ENCODE measurements at regions not wholly inside any gene's neighbourhood (a gene's known extent, or its start where the extent isn't known, plus 50 kb on each side); places are given as distances from the start of the nearest gene placed in this dataset.
"Not testable (repeated sequence)": the region's sequence is repeated elsewhere in the genome, so short reads cannot be mapped to it uniquely, and the experiment has no call there.

- no peaks in the 10 kb centered on the region for H3F3A ChIP-seq (ENCODE audit: insufficient read depth)
- no peak overlapping the region for H3K9ac ChIP-seq (ENCODE audit: low read length)
These were observed 499.8 kb downstream of the PID1 start for GRCh38 chr2:228771315-228771714.

GRCh38 chr2:228768818-228769217, 502.3 kb downstream of the PID1 start:
- H3K4me3 ChIP-seq (ENCODE audit: insufficient read depth, low read length, poor library complexity, severe bottlenecking): no peak overlapping the region
- no peak overlapping the region for H3K9ac ChIP-seq (ENCODE audit: low read length)
- no peaks in the 10 kb centered on the region for H3K9me3 ChIP-seq (ENCODE audit: insufficient read depth, low read length)
- no peaks in the 10 kb centered on the region for H3F3A ChIP-seq (ENCODE audit: insufficient read depth)
- H3K27me3 ChIP-seq (ENCODE audit: low read length): no peaks in the 10 kb centered on the region
- no peaks in the 10 kb centered on the region for H4K20me1 ChIP-seq (ENCODE audit: low read depth, low read length)
- H3K4me2 ChIP-seq (ENCODE audit: low read depth, low read length, poor library complexity, severe bottlenecking): no peak overlapping the region
- no peak overlapping the region for H3K27ac ChIP-seq (ENCODE audit: low read depth, low read length)
- H3K79me2 ChIP-seq (ENCODE audit: insufficient read depth, low read length): no peaks in the 10 kb centered on the region
- H2AFZ ChIP-seq (ENCODE audit: low read depth, low read length, severe bottlenecking): no peak overlapping the region
- no peaks in the 10 kb centered on the region for H3K36me3 ChIP-seq (ENCODE audit: low read length)
- no peaks in the 10 kb centered on the region for H3K9me2 ChIP-seq (replicated peaks; ENCODE audit: insufficient read depth, low read length)
- TF ChIP-seq CTCF (IDR thresholded peaks at IDR 0.05; ENCODE audit: insufficient read depth, low read length, poor library complexity, severe bottlenecking) (no peak), EZH2phosphoT487 (conservative IDR thresholded peaks at IDR 0.05; ENCODE audit: low read length) (no peak)

More at GRCh38 chr2:228771315-228771714, 499.8 kb downstream of the PID1 start:
- no peaks in the 10 kb centered on the region for H4K20me1 ChIP-seq (ENCODE audit: low read depth, low read length)
- H3K4me3 ChIP-seq (ENCODE audit: insufficient read depth, low read length, poor library complexity, severe bottlenecking): no peak overlapping the region
- TF ChIP-seq EZH2phosphoT487 (conservative IDR thresholded peaks at IDR 0.05; ENCODE audit: low read length) (no peak), CTCF (IDR thresholded peaks at IDR 0.05; ENCODE audit: insufficient read depth, low read length, poor library complexity, severe bottlenecking) (no peak)
- no peaks in the 10 kb centered on the region for H3K27me3 ChIP-seq (ENCODE audit: low read length)
- no peaks in the 10 kb centered on the region for H3K79me2 ChIP-seq (ENCODE audit: insufficient read depth, low read length)
- no peaks in the 10 kb centered on the region for H3K9me3 ChIP-seq (ENCODE audit: insufficient read depth, low read length)
- H3K9me2 ChIP-seq (replicated peaks; ENCODE audit: insufficient read depth, low read length): no peaks in the 10 kb centered on the region
- no peak overlapping the region for H3K4me2 ChIP-seq (ENCODE audit: low read depth, low read length, poor library complexity, severe bottlenecking)
- no peak overlapping the region for H3K27ac ChIP-seq (ENCODE audit: low read depth, low read length)
- H3K36me3 ChIP-seq (ENCODE audit: low read length): no peaks in the 10 kb centered on the region
- no peak overlapping the region for H2AFZ ChIP-seq (ENCODE audit: low read depth, low read length, severe bottlenecking)

GRCh38 chr2:228768141-228768540, 502.9 kb downstream of the PID1 start:
- H4K20me1 ChIP-seq (ENCODE audit: low read depth, low read length); H3K9ac ChIP-seq (ENCODE audit: low read length); H3F3A ChIP-seq (ENCODE audit: insufficient read depth); H3K36me3 ChIP-seq (ENCODE audit: low read length); H2AFZ ChIP-seq (ENCODE audit: low read depth, low read length, severe bottlenecking); H3K27me3 ChIP-seq (ENCODE audit: low read length); H3K27ac ChIP-seq (ENCODE audit: low read depth, low read length); H3K9me2 ChIP-seq (replicated peaks; ENCODE audit: insufficient read depth, low read length); H3K9me3 ChIP-seq (ENCODE audit: insufficient read depth, low read length); H3K4me3 ChIP-seq (ENCODE audit: insufficient read depth, low read length, poor library complexity, severe bottlenecking); H3K4me2 ChIP-seq (ENCODE audit: low read depth, low read length, poor library complexity, severe bottlenecking); H3K79me2 ChIP-seq (ENCODE audit: insufficient read depth, low read length): not testable (repeated sequence)

- no peak overlapping the region for H3K4me2 ChIP-seq (ENCODE audit: low read depth, low read length, poor library complexity, severe bottlenecking)
- H3K36me3 ChIP-seq (ENCODE audit: low read length): no peaks in the 10 kb centered on the region
- H3K79me2 ChIP-seq (ENCODE audit: insufficient read depth, low read length): no peaks in the 10 kb centered on the region
- H3K27me3 ChIP-seq (ENCODE audit: low read length): no peaks in the 10 kb centered on the region
- H4K20me1 ChIP-seq (ENCODE audit: low read depth, low read length): no peaks in the 10 kb centered on the region
- no peak overlapping the region for H3K27ac ChIP-seq (ENCODE audit: low read depth, low read length)
- TF ChIP-seq EZH2phosphoT487 (conservative IDR thresholded peaks at IDR 0.05; ENCODE audit: low read length) (no peak), CTCF (IDR thresholded peaks at IDR 0.05; ENCODE audit: insufficient read depth, low read length, poor library complexity, severe bottlenecking) (no peak)
- no peaks in the 10 kb centered on the region for H3K9me2 ChIP-seq (replicated peaks; ENCODE audit: insufficient read depth, low read length)
- H3K9me3 ChIP-seq (ENCODE audit: insufficient read depth, low read length): no peaks in the 10 kb centered on the region
- H3F3A ChIP-seq (ENCODE audit: insufficient read depth): no peaks in the 10 kb centered on the region
- no peak overlapping the region for H3K9ac ChIP-seq (ENCODE audit: low read length)
- H2AFZ ChIP-seq (ENCODE audit: low read depth, low read length, severe bottlenecking): no peak overlapping the region
- no peak overlapping the region for H3K4me3 ChIP-seq (ENCODE audit: insufficient read depth, low read length, poor library complexity, severe bottlenecking)
These were observed 503.9 kb downstream of the PID1 start for GRCh38 chr2:228767196-228767595.
